ENCODE measurements at regions not wholly inside any gene's neighbourhood (a gene's known extent, or its start where the extent isn't known, plus 50 kb on each side); places are given as distances from the start of the nearest gene placed in this dataset.

DNA sequence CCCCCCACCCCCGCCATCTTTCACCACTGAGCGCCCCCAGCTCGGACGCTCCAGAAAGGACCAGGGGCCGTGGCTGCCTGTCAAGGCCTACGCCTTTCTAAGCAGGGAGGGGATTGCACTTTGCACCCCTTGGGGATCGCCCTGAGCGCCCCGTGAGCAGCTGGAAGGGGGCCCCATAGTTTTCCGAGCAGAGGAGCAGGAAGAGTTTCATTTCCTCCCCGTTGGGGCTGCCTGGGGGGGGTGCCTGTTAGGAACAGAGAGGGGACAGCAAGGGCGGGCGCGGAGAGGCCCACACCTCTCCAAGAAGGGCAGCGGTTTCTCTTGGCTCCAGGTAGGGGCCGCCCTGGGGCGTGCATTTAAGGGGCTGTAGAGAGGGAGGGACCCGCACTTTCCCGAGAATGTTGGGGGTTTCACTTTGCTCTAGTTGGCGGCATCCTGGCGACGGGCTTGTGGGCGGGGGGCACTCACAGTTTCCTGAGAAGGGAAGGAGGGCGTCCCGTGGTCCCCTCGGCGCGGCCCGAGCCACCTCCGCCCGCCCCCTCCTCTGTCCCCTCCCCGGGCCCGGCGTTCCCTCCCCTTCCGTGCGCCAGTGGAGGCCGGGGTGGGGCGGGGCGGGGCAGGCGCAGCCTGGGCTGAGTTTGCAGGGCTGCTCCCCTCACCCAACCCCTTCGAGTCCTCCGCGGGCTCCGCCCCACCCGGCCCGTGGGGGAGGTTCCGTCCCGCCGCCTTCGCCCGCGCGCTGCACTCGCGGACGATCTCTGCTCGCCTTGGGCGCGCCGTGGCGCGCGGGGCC is 82.3 kb upstream of the CD99 start:
- DNase-seq (ENCODE audit: low spot score), result peak; percentile 96

- no peak for DNase-seq (ENCODE audit: low spot score)
Observed at GRCh38 chrX:2607113-2607512, 84.0 kb upstream of the CD99 start.

DNA sequence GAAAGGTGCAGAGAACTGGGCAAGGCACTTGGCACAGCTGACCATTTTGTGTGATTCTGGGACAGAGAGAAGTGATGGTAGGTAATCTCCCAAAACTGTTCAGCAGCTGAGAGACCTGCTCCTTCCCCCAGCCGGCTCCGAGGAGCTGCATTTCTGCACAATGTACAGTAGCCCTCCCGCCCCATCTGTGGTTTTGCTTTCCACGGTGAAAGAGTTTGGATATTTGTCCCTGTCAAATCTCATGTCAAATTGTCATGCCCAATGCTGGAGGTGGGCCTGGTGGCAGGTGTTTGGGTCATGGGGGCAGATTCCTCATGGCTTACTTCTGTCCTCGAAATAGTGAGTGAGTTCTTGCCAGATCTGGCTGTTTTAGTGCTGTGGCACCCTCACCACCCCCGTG is 90.5 kb upstream of the CD99 start:
- DNase-seq (ENCODE audit: low spot score), result no peak

DNA sequence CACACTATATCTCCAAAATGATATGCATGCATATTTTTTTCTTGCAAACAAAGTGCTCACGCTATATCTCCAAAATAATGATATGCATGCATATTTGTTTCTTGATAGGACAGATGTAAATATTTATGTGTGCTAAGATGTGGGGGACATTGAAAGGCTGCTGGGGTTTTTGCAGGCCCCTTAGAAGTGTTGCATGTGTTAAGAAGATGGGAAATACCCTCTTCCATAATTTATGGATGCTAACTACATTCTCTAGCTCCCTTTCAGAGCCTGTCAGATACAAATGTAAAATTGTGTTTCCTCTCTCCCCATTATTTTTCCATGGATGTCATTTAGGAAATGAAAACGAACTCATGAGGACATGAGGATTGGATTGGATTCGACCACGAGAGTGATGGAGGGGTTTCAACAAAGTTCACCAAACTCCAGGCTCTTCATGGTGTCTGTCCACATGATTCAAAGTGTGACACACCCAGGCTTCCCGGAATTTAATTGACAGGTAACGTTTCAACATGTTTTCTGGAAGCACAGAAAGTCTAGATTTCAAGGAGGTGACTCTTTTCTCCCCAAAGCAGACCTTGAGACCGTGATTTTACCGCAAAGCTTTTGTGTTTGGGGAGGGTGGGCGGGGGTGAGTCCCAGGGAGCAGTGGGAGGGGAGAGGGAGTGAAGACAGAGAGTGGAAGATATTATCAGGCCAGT is 94.4 kb upstream of the CD99 start:
- no peak for DNase-seq (ENCODE audit: low spot score)

GRCh38 chrX:2596045-2596444 is 95.0 kb upstream of the CD99 start:
- no peak for DNase-seq (ENCODE audit: low spot score)

DNA sequence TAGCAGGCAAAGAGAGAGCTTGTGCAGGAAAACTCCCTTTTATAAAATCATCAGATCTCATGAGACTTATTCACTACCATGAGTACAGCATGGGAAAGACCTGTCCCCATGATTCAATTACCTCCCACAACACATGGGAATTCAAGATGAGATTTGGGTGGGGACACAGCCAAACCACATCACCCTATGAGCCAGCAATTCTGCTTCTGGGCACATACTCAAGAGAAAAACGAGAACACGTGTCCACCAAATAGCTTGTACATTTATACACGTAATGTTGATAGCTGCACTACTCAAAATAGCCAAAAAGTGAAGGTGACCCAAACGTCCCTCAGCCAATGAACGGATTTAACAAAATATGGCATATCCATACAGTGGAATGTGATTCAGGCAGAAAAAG is 94.5 kb upstream of the DHRSX start:
- no peak for DNase-seq (ENCODE audit: low spot score)

GRCh38 chrX:2594491-2594890 is 93.7 kb upstream of the DHRSX start:
- DNase-seq (ENCODE audit: low spot score), result no peak

GRCh38 chrX:2592279-2592678 is 91.5 kb upstream of the DHRSX start:
- no peak for DNase-seq (ENCODE audit: low spot score)

DNA sequence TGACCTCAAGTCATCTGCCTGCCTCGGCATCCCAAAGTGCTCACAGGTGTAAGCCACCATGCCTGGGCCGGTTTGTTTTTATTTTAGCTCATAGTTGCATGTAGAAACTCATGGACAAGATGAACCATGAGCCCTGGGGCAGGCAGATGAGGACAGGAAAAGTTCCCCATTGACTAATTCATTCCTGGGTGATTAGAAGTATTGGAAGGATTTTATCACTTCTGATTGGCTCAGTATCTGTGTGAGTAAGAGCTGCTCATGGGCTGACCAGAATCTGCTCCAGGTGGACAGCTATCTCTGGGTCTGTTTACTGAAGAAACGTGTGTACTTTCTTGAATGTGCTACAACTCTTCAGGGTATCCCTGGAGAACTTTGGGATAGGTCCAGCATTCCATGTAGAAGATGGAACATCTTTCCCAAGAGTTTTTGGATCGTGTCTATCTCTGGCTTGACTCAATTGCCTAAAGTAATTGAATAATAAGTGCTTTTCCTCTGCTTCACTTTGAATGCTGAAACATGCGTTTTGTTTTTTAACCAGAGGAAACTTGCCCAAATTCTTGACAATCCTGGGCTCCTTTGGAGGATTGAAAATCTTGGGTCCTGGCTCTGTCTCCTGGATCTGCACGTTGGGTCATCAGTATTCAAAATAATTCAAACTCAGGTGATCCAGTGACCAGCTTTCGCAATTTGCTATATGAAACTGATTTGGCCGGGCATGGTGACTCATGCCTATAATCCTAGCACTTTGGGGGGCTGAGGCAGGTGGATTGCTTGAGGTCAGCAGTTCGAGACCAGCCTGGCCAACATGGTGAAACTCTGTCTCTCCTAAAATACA is 88.6 kb upstream of the DHRSX start:
- DNase-seq (ENCODE audit: low spot score), result peak; percentile 35

- DNase-seq (ENCODE audit: low spot score), result no peak
Observed at GRCh38 chrX:2588049-2588448, 87.3 kb upstream of the DHRSX start.

GRCh38 chrX:2587146-2587545 is 86.4 kb upstream of the DHRSX start:
- no peak for DNase-seq (ENCODE audit: low spot score)

- DNase-seq (ENCODE audit: low spot score), result no peak
Observed at GRCh38 chrX:2585158-2585470, 84.3 kb upstream of the DHRSX start.

GRCh38 chrX:2584251-2585157 is 83.7 kb upstream of the DHRSX start:
- peak; percentile 37 for DNase-seq (ENCODE audit: low spot score)

- DNase-seq (ENCODE audit: low spot score), result peak; percentile 82
Observed at GRCh38 chrX:2583194-2584162, 82.7 kb upstream of the DHRSX start.

DNA sequence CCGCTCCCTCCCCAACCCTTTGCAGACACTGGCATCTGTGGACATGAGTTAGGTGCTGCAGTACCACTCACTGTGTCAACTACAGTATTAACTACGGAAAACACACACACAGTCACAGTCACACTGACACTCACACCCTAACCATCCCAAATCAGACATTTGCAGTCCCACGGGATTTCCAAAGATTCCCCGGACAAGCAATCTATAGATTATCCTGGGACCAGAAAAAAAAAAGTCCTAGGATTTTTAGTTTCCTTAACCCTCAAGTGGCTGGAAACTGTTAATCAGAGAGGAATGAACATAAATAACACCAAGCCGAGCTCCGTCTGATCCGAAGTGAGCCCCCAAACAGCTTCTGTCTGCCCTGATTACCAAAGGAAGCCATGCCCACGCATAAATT is 81.9 kb upstream of the DHRSX start:
- DNase-seq (ENCODE audit: low spot score), result no peak

GRCh38 chrX:2581296-2581695 is 80.5 kb upstream of the DHRSX start:
- peak; percentile 60 for DNase-seq (ENCODE audit: low spot score)

DNA sequence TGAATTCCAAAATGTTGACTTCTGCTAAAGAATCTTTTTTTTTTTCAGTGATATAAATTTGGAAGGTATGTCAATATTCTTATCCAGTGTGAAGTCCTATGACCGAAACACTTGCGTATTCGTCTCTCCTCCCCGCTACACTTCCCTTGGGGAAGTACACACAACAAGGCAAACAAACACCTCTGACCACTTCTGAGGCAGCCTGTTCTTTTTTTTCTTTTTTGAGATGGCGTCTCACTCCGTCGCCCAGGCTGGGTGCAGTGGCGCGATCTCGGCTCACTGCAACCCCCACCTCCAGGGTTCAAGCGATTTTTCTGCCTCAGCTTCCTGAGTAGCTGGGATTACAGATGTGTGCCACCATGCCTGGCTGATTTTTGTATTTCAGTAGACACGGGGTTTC is 78.1 kb upstream of the DHRSX start:
- no peak for DNase-seq (ENCODE audit: low spot score)

DNA sequence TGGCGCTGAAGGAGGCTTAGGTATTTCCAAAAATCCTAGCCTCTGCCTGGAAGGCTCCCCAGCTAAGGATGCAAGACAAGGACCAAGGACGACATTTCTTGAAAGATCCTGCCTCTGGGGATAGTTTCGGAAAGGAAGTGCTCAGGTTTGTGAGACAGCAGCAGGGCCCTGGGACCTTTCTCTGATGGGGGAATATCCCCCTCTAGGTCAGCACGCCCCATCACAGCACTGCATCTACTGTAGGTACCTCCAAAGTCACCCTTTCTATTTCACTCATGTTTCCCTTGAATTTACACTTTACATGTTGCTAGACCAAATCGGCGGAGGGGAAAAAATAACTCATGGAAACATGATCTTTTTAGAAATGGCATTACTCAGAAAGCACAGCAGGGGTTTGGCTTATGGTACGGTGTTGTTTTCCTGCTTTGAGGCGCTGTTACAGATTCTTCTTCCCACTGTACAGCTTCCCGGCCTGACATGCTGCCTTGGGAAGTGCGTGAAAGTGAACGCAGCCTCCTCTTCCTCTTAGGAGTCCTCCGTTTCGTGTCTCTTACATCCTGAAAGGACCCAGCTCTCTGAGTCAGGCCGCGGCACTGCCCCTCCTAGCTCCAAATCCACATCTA is 77.2 kb upstream of the DHRSX start:
- peak; percentile 33 for DNase-seq (ENCODE audit: low spot score)

- peak; percentile 26 for DNase-seq (ENCODE audit: low spot score)
Observed at GRCh38 chrX:2576793-2577192, 76.0 kb upstream of the DHRSX start.
